Forelimb muscle (tissue), 1 donor: ENCODE measurements at regions not wholly inside any gene's neighbourhood (a gene's known extent, or its start where the extent isn't known, plus 50 kb on each side); places are given as distances from the start of the nearest gene placed in this dataset.
"Not testable (repeated sequence)": the region's sequence is repeated elsewhere in the genome, so short reads cannot be mapped to it uniquely, and the experiment has no call there.

Experiments
- DNase-seq: peaks from one replicate; pipeline ENCODE4 v3.0.0-alpha.2; 2013; ENCODE audit warnings: low read depth

DNA sequence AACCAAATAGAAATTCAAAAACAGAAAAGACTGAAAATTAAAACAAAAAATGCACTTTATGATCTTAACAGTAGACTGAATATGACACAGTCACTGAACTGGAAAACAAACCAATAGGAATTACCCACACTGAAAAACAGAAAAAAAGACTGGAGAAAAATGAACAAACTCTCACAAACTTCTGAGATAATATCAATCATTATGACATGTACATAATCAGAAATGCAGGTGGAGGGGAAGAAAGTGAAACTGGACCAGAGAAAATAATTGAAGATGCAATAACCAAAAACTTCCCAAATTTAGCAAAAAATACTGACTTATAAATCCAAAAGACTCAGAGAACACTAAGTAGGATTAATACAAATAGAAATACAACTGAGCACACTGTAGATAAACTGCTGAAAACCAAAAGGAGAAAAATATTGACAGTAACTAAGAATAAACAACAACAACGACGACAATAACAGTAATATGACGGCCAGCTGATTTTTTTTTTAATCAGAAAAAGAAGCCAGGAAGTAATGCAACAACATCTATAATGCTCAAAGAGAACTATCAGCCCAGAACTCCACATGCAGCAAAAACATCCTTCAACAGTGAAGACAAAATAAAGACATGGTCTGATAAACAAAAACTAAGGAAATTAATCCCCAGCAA, 108.1 kb downstream of the ZFAND4 start:
- DNase-seq: no peak

DNA sequence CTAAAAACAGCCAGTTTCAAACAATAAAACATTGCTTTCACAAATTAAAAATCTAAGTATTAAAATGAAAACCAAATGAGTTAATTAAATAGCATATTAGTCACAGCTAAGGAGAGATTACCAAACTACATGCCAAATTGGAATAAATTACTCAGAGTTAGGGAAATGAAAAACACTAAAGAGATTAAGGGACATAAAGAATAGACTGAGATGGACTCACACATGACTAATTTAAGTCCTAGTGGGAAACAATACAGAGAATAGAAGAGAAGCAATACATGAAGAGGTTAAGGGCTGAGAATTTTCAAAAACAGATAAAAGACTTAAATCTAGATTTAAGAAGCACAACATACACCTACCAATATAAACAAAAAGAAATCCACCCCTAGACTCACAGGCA, 110.6 kb downstream of the ZFAND4 start:
- DNase-seq: no peak

DNA sequence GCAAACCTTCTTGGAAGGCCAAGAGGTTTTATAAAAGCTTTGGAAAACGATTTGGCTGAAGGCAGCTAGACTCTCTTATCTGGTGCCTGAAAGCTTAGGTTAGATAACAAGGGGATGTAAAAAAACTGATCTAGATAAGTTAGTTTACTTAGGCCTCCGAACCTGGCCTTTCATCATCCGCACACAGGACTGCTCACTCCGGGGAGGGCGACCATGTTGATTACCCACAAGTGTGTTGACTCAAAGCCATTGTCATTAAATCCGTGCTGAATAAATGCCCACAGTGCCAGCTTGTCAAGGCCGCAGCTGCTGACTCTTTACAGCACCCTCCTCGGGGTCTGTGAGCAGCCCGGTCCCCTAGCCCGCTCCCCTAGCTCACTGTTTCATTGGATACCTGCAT, 112.3 kb downstream of the ZFAND4 start:
- no peak for DNase-seq

DNA sequence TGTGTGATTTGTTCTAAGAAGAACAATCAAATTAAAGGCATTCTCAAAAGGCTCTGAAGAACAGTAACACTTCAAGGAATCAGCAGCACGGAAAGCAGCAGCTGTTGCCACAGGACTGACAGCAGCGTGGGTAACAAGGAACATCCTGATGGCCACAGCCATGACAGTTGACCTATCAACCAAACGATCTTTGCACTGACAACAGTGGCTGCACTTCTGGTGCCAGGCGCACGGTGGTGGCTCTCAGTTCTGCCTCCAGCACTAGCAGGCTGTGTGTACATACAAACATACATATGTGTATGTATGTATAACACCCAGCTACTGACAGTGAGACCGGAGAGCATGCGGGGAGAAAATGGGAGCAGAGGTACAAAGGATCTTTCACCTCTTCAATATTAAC, 114.1 kb downstream of the ZFAND4 start:
- no peak for DNase-seq

DNA sequence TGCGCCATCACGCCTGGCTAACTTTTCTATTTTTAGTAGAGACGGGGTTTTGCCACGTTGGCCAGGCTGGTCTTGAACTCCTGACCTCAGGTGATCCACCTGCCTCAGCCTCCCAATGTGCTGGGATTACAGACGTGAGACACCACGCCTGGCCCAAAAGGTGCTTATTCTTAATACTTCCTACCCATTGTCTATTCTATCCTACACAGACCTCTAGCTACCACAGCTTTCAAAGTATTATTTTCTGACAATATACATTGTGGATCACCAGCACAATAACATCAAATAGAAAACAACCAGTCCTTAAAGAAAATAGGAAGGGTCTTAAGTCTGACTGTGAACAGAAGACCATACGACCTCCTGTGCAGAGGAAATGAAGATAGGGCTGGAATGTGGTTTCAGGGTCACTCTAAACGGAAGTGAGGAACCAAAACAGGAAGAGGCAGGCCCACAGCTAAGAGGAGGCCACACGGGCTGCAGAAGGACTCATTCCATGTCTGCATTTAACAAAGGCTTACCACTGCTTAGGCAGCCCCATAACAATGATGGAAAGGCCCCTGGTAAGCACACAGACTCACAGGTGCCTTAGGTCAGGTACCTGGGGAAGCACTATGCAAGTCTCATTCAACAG, 115.2 kb downstream of the ZFAND4 start:
- DNase-seq: no peak

DNA sequence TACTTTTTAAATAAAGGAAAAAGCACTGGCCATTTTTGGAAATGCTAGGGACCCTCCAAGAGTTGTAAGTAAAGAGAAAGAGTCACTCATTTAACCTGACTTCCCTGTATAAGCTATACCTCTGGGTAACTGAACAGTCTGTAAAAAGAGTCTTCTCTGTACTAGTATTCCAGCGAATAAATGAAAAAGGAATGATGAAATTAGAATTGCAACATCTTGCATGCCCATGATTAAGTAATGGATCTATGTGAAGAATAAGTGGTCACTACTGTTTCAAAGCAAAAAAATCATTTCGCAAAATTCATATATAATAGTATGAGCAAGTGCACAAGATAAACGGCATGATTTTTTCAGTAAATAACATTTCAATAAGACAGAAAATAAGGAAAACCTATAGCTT, 116.8 kb downstream of the ZFAND4 start:
- DNase-seq: no peak

DNA sequence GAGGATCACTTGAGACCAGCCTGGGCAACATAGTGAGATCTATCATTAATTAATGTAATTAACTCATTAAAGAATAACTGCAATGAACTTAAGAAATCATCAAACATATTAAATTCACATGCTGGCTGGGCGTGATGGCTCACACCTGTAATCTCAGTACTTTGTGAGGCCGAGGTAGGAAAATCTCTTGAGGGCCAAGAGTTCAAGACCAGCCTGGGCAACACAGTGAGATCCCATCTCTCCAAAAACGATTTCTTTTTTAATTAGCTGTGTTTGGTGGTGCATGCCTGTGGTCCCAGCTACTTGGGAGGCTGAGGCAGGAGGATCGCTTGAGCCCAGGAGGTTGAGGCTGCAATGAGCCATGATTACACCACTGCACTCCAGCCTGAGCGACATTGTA, 117.2 kb downstream of the ZFAND4 start:
- DNase-seq: not testable (repeated sequence)

DNA sequence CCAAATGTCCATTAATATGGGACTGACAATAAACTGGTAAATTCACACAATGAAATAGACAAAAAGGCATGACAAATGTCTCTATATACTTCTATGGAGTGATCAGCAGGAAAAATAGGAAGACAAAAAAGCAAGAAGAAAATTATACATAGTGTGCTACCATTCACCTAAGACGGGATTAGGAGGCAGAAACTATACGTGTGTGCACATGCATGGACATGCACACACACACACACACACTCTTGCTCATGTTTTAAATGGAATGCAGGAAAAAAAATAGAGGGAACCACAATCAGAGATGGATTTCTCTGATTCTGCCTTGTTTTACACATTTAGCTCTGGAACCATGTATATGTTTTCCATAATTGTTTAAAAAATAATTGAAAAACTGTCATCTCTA, 119.0 kb downstream of the ZFAND4 start:
- DNase-seq: no peak

DNA sequence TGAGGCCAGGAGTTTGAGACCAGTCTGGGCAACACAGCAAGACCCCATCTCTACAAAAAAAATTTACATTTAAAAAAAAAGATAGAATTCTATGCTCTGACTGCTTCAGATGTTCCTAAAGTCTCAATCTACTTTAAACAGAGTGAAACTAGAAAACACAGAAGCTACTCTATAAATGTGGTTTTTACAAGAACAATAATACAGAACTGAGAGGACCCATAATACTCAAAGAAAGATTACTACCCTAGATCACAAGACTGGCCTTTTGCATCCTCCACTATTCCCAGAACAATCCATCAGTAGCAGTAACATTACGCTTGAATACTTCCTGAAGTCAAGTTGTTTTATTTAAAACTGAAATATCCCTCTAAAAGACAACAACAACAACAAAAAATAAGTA, 119.4 kb downstream of the ZFAND4 start:
- no peak for DNase-seq

DNA sequence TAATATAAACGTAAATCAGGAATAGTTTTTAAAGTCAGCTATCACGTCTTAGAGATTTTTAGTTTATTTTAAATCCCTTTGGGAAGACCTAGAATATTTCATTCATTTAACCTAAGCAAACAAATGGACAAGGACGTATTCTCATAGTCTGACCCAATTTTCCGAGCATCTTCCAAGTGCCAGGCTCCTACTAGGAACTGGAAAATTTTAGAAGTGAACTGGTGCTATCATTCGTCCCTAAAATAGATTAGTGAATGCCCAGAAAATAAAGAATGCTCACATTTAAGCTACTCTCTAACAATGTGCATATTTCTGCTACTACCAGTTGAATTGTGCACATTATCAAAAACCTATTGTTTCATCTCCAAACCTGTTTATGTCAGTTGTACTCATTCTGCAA, 120.1 kb downstream of the ZFAND4 start:
- no peak for DNase-seq

DNA sequence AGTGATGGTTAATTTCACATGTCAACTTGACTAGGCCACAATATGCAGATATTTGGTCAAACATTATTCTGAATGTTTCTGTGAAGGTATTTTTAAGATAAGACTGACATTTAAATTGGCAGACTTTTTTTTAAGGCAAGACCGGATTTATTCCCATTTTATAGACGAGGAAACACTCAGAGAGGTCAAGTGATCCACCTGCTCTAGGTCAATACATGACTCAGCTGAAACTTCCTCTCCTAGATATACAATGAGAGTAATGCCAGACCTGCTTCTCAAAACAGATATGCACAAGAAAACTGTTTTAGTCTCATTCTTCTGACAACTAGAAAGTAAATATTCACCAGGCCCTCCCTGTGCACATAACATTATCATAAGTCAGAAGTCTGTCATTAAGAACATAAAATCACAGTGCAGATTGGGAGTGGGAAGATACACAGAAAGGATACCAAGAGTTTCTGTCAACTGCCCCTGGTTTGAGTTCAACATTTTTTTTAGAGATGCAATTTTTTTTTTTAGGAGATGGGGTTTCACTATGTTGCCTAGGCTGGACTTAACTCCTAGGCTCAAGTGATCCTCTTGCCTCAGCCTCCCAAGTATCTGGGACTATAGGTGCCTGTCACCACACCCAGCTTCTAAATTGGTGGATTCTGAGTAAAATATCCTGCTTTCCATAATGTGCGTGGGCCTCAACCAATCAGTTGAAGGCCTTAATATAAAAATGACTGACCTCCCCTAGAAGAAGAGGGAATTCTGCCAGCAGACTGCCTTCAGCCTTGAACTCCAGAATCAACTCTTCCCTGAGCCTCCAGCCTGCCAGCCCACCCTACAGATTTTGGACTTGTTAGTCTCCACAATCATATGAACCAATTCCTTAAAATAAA, 121.4 kb downstream of the ZFAND4 start:
- DNase-seq: no peak

DNA sequence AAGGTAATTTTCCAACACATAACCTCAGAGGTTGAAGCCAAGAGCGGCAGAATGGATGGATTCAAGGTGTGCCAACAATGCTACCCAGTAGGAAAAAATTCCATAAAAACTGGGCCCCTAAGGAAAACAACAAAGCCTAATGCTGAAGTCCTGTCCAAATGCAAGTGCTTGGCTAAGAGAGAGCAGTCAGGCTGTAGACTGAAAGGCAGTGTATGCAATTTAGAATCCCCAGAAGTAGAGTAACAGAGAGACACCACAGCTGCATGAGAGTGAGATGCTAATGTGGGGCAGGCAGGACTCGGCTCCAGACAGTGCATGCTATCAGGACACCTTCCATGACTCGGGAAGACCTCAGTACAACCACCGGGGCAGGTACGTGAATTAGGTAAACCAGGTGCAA, 124.5 kb downstream of the ZFAND4 start:
- no peak for DNase-seq

DNA sequence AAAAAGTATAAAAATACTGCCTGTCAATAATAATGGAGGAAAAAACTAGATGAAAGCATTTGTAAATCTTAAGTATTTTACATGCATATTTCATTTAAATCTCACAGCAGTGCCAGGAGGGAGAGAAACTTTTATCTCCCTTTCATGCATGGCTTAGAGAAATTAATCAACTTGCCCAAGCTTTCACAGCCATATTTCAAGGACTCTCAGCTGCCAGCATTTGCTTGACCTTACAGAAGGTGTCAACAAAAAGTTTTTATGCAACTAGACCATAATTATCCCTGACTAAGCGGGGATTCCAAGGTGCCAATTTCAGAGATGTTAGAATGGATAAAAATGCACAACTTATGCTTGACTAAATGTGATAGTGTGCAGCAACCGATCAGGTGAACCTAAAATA, 125.4 kb downstream of the ZFAND4 start:
- DNase-seq: no peak

DNA sequence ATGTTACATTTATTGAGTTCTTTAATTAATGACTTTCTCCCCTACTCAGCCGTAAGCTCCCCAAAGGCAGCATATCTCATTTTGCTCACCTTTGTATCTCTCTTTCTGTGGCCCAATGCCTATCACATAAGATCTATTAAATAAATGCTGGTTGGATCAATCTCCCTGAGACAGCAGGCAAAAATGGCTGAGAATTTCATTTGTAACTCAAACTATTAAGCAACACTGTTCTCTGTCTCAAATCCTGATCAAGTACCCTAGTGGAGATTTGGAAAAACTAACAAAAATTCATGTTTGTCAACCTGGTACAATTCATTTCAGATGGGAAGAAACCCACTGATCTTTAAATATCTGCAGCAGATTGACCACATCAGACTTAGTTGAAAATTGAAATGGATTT, 127.4 kb downstream of the ZFAND4 start:
- DNase-seq: no peak

DNA sequence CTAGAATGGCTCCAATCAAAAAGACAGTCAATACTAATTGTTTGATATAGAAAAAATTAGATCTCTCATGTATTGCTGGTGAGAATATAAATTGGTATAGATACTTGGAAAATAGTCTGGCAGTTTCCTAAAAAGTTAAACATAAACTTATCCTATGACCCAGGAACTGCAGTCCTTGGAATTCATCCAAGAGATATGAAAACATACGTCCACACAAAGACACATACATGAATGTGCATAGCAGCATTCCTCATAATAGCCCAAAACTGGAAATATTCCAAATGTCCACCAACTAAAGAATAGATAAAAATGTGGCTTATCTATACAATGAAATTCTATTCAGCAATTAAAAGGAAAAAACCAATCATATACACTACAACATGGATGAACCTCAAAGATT, 128.4 kb downstream of the ZFAND4 start:
- DNase-seq: no peak

DNA sequence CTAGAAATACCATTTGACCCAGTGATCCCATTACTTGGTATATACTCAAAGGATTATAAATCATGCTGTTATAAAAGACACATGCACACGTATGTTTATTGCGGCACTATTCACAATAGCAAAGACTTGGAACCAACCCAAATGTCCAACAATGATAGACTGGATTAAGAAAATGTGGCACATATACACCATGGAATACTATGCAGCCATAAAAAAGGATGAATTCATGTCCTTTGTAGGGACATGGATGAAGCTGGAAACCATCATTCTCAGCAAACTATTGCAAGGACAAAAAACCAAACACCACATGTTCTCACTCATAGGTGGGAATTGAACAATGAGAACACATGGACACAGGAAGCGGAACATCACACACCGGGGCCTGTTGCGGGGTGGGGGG, 131.5 kb downstream of the ZFAND4 start:
- not testable (repeated sequence) for DNase-seq

DNA sequence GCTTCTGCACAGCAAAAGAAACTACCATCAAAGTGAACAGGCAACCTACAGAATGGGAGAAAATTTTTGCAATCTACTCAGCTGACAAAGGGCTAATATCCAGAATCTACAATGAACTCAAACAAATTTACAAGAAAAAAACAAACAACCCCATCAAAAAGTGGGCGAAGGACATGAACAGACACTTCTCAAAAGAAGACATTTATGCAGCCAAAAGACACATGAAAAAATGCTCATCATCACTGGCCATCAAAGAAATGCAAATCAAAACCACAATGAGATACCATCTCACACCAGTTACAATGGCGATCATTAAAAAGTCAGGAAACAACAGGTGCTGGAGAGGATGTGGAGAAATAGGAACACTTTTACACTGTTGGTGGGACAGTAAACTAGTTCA, 132.0 kb downstream of the ZFAND4 start:
- DNase-seq: not testable (repeated sequence)

DNA sequence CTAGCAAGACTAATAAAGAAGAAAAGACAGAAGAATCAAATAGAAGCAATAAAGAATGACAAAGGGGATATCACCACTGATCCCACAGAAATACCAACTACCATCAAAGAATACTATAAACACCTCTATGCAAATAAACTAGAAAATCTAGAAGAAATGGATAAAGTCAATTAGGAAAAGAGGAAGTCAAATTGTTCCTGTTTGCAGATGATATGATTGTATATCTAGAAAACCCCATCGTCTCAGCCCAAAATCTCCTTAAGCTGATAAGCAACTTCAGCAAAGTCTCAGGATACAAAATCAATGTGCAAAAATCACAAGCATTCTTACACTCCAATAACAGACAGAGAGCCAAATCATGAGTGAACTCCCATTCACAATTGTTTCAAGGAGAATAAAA, 133.0 kb downstream of the ZFAND4 start:
- not testable (repeated sequence) for DNase-seq

DNA sequence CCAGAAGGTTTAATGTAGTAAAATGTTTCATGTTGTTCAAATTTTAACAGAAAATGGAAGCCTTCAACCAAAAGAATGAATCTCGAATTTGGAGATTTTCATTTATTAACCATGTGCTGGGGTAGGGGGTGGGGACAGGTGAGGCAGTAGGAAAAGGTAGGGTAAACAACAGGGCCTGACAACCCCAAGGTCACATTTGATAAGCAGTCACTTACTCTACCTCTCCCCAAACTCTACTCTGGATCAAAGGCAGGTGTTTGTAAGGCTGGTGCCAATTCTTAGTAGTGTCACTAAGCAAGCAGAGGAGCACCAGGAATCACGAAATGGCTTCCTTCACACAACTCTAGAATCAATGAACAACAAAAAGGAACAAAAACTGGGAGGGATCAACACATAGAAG, 138.0 kb downstream of the ZFAND4 start:
- no peak for DNase-seq

DNA sequence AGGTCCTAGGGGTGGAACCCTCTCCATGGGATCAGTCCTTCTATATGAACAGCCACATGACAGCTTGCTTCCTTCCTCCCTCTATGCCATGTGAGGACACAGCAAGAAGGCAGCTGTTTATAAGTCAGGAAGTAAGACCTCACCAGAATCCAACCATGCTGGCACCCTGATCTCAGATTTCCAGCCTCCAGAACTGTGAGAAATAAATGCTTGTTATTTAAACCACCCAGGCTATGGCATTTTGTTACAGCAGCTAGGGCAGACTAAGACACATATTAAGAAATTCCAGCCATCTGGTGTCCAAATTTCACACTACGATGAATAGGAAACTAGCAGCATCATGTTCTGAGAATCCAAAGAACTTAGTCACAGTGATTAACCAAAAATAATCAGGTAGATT, 140.1 kb downstream of the ZFAND4 start:
- no peak for DNase-seq

DNA sequence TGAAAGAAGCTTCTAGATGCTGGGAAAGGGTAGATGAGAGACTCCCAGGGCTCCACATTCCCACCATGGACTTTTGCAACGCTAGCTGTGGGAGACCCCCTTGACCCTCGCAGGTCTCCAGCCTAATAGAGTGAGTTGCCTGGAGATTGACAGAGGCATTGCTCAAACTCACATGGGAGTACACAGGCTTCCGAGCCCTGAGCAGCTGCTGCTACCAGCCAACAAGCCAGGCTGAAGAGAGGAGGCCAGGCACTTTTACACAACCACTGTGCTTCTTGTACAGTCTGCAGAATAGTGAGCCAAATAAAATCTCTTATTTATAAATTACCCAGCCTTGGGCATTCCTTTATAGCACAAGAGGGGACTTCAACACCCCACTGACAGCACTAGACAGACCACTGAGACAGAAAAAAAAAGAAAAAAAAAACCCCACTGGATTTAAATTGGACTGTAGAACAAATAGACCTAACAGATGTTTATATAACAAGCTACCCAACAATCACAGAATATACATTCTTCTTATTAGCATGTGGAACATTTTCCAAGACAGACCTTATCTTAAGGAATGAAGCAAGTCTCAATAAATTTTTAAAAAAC, 146.2 kb downstream of the ZFAND4 start:
- no peak for DNase-seq

DNA sequence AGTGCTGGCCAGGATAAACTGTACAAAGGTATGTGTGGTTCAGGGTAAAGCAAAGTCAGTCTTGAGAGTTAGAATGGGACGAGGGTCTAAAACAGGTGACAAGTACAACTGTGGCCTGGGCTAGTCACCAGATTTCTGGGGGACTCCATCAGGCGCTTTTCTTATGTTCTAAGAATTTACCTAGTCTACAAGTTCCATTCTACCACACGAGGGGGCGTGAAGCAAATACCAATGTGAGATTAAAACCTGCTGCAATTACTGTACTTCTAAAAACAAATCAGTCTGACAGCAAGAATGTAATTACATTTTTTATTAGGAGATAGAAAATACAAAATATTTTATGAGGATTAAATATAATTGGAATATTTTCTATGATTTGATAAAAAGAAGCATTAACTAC, 146.5 kb downstream of the ALOX5 start:
- DNase-seq: no peak

DNA sequence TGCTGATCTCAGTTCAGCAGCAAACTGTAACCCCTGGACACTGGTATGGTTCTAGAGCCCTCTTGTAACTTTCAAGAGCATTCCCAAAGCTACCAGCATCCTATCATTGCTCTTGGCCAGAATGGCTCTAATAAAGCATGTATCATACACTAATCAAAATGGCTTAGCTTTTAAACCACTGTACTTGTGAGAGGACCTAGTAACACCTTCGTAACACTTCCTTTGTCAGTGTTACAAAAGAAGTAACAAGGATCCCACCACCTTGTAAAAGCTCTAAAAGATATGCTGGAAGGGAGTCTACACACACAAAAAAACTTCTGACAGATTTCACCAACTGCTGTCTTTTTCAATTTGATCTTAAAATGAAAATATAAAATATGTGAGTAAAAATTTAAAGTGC, 144.7 kb downstream of the ALOX5 start:
- DNase-seq: no peak
